ES-I3 (cell line): ENCODE measurements at regions not wholly inside any gene's neighbourhood (a gene's known extent, or its start where the extent isn't known, plus 50 kb on each side); places are given as distances from the start of the nearest gene placed in this dataset.

Source experiments
- H3K36me3 ChIP-seq: 2 replicates; pipeline ENCODE4 v1.6.1; 2013; ENCODE audit warnings: mild to moderate bottlenecking, low read length, control low read depth, moderate library complexity; ENCODE audit not compliant: insufficient read depth
- H3K4me1 ChIP-seq: 2 replicates; pipeline ENCODE4 v1.6.1; 2013; ENCODE audit warnings: mild to moderate bottlenecking, control low read depth, low read length; ENCODE audit not compliant: insufficient read depth
- H3K9ac ChIP-seq: 2 replicates; pipeline ENCODE4 v1.6.1; 2013; ENCODE audit warnings: low read depth, mild to moderate bottlenecking, low read length, moderate library complexity
- H3K9me3 ChIP-seq: 2 replicates; pipeline ENCODE4 v1.6.1; 2013; ENCODE audit warnings: mild to moderate bottlenecking, low read length, moderate library complexity; ENCODE audit not compliant: control insufficient read depth, insufficient read depth

DNA sequence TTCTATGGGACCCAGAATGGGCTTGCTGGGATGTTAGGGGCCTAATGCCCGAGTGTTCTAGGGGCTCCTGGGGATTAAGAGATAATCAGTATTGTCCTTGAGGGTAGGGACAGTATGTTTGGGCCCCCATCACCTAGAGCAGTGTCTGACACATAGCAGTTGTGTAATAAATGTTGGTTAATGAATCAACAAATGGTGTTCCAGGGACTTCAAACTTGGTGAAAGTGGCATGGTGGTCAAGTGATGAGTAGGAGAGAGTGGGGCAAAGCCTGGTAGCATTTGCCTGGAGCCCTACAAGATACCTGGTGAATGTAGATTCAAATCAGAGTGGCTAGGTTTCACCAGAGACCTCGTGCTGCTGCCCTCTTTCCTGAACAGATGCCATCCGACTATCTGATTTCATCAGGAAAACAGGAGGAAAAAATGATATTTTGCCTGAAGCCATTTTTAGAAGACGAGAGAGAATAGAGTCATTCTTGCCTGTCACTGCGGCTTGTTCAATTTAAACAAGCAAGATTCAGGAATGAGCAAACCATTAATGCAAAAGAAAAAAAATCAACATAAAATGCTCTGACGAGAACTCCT, 117.3 kb downstream of the RPL22L1 start:
- Histone ChIP-seq H3K9me3 (no peaks in the 10 kb centered on the region), H3K4me1 (0 out of 2 replicates have a peak, but pooled peaks cover 6% of the 10 kb centered on the region), H3K9ac (no peak overlapping the region), H3K36me3 (no peaks in the 10 kb centered on the region)

DNA sequence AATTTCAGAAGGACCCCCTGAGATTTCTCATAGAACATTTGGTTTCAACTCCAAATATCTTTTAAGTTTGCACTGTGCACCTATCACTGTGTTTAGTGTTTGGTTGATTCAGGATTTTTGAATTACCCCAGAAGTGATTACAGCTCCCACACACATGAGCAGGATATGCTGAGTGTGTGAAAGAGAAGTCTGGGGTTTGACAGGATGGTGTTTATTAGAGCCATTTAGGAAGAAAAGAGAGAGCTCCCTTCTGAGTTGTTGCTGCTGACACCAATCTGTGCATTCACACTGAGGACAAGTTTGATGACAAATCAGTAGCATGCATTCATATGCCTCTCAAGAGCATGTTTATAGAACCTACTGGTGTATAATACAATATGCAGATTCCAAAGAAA, 118.1 kb downstream of the RPL22L1 start:
- Histone ChIP-seq H3K9me3 (no peaks in the 10 kb centered on the region), H3K36me3 (no peaks in the 10 kb centered on the region), H3K9ac (no peak overlapping the region), H3K4me1 (0 out of 2 replicates have a peak, but pooled peaks cover 6% of the 10 kb centered on the region)

DNA sequence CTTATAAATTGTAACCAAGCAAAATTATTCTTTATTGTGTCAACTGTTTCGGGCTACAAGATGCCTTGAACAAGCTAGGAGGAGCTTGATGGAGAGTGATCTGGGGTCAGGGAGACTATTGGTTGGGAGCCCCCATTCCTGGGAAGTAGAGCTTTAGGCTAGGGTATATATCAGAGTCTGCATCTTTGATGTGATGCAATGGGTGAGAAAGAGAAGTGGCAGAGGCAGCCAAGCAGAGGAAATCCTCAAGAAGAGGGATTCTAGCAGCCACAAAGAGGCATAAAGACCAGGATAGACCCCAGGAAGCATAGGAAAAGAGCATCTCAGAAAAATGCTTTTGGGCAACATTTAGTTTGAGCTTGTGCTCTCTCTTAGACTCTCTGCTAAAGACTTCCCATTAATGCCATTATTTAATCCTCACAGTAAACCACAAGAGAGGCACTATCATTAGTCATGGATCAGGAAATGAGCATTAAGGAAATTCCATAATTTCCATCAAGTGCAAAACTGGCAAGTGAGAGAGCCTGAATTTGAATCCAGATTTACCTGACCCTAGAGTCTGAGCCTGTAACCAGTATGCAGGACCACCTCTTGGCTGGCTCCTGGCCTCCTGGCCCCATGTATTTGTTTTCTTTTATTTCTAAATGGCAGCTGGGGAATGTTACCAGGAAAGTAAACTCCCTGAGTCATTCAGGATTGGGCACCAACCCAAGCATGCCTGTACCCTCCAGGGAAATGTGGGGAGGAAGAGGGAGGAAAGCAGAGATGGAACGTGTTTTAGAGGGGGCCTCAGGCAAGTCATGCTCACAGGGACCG, 118.7 kb downstream of the RPL22L1 start:
- 0 out of 2 replicates have a peak, but pooled peaks cover 6% of the 10 kb centered on the region for H3K4me1 ChIP-seq
- no peaks in the 10 kb centered on the region for H3K9me3 ChIP-seq
- no peaks in the 10 kb centered on the region for H3K36me3 ChIP-seq
- H3K9ac ChIP-seq = no peak overlapping the region

DNA sequence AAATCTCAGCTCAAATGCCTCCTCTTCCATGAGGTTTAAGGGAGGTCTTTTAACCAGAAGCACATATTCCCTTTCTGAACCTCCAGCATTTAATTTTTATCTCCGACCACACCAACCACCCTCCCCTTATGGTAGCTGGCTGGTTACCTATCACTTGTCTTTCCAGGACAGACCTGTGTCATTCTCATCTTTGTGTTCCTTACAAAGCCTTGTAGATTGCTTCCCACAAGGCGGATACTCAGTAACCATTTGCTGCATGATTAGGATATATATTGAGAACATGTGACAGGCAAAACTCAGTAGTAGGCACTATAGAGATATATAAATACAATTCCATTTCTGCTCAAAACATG, 119.5 kb downstream of the RPL22L1 start:
- 0 out of 2 replicates have a peak, but pooled peaks cover 6% of the 10 kb centered on the region for H3K4me1 ChIP-seq
- no peak overlapping the region for H3K9ac ChIP-seq
- H3K9me3 ChIP-seq = no peaks in the 10 kb centered on the region
- no peaks in the 10 kb centered on the region for H3K36me3 ChIP-seq

DNA sequence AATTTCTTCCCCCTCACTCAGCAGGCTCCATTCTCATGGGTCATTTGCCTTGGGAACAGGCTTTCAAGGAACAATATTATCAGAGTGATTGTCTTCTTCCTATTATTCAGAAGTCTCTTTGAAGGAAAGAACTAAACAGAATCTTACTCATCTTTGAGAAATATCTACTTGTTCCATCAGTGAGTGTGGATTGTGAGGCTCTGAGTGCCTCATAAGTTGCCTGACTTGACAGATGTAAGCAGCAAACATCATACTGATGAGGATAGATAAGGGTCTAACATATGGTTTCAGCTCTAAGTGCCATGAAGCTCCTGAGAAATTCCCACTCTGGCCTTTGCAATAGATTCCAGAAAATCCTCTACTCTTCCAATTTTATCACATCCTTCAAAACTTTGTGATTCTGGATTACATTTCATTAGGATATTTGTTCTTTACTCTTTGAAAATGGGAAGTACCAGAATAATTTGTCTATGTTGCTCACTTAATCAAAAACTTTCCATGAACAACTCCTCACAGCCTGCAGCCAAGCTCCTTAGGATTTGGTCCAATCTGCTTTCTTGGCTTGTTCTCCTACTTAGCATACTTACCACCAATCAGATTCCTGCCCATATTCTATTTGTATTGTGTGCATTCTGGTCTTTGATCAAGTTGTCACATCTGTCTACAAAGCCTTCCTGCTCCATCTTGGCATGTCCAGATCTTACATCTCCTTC, 120.1 kb downstream of the RPL22L1 start:
- H3K36me3 ChIP-seq = no peaks in the 10 kb centered on the region
- H3K9me3 ChIP-seq = no peaks in the 10 kb centered on the region; the same call in 1 of the 2 replicates
- 0 out of 2 replicates have a peak, but pooled peaks cover 6% of the 10 kb centered on the region for H3K4me1 ChIP-seq

DNA sequence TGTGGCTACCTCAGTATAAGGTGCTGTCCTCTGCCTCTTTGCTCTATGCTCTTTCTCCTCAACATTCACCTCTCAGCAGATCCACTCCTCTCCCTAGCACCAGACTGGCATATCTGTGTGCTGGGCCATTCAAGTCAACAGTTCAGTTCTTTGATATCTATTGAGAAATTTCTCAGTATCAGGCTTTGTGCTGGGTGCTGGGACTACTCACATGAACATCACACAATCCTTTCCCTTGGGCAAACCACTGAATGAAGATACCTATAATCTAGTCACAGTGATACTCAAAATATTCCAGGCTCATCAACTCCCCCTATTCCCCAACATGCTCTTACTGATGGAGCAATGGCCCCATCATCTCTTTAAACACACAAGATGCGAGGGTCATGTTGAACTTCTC, 120.8 kb downstream of the RPL22L1 start:
- Histone ChIP-seq H3K36me3 (no peaks in the 10 kb centered on the region), H3K4me1 (0 out of 2 replicates have a peak, but pooled peaks cover 6% of the 10 kb centered on the region), H3K9ac (no peak overlapping the region), H3K9me3 (no peaks in the 10 kb centered on the region; the same call in 1 of the 2 replicates)

More for the DNA sequence above, 120.1 kb downstream of the RPL22L1 start:
- H3K9ac ChIP-seq = no peak overlapping the region

DNA sequence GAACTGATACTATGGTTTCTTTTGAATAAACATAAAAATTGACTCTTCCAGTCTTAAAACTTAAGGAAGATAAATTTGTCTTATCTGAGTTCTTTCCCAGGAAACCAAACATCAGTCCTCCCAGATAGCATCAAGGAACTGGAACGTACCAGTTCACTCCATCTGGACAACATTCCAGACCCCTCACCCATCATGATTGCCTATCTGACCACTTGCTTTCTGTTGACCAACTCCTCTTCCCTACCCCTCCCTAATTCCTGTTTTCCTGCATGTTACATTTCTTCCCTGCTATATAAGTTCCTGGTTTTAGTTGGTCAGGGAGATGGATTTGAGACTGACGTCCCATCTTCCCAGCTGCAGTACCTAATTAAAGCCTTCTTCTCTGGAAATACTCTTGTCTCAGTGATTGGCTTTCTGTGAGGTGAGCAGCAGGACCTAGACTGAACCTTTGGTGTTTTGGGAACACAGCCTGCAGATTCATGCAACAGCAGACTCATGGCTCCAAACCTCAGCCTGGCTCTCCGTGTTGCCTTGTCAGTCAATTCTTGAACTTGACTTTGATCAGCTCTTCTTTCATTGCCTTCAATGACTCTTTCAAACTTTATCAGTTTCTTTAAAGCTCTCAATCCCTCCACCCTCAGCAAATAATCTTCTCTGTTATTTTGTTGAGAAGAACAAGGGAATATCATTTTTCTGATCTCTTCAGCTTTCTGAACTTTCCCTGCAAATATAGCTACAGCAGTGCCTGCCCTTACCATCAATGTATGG, 123.6 kb downstream of the RPL22L1 start:
- H3K9me3 ChIP-seq = no peaks in the 10 kb centered on the region; the same call in 1 of the 2 replicates
- no peaks in the 10 kb centered on the region for H3K36me3 ChIP-seq
- no peak overlapping the region for H3K9ac ChIP-seq
- peaks cover 9% of the 10 kb centered on the region; the same call in 1 of the 2 replicates for H3K4me1 ChIP-seq

DNA sequence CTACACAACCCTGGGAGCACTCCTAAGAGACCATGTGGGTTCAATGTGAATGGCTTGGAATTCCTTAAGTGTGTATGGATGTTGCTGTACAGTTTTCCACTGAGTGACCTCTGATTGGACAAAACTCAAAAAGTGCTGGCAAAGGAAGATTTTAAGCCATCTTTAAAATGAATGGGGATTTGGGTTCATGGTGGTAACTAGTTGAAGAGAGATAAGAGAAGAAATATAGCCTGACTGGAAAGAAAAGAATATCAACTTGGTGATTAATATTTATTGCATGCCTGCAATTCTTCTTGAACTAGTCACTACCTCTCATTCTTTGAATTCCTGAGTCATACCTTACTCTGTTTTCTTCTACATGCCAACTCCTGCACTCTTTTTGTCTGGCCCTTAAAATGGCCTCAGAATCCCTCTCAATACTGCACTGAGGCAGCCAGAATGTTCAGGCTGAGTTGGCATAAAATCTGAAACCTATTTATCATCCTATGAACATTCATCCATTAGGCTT, 124.7 kb downstream of the RPL22L1 start:
- Histone ChIP-seq H3K9ac (no peak overlapping the region), H3K9me3 (no peaks in the 10 kb centered on the region; the same call in 1 of the 2 replicates), H3K4me1 (peaks cover 13% of the 10 kb centered on the region), H3K36me3 (no peaks in the 10 kb centered on the region)

DNA sequence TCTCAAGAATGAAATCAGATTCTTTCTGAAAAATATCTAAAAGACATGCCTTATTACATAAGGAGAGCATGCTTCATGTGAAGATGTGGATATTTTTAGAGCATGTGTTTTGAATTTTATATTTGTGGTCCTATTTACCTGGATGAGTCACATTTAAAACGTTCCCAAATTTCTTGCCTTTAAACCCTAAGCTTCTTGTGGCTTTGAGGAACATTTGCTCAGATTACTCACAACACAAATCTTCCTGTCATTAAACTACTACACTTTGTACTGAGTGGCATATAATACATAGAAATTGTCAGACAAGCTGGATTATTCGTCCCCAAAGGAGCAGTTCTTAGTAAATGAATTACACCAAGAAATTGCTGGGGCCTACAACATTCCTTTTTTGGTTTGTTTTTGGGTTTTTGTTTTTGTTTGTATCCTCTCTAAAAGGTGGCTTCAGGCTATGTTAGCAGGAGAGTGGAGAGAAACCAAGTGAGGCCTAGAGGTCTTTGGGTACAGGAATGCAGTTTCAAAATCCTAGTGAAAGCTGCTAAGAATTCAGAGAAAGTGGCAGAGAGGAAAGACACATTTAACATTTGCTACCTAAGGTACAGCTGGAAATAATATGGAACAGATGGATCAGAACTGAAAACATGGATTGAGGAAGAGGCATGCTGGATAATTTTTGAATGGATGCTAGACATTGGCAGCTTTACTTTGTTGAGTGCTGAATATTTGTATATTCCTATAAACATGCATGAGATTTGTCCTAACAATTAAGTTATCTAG, 128.1 kb downstream of the RPL22L1 start:
- peaks cover 13% of the 10 kb centered on the region for H3K4me1 ChIP-seq
- no peaks in the 10 kb centered on the region; the same call in none of the 2 replicates for H3K9me3 ChIP-seq
- no peaks in the 10 kb centered on the region for H3K36me3 ChIP-seq
- H3K9ac ChIP-seq = no peak overlapping the region

DNA sequence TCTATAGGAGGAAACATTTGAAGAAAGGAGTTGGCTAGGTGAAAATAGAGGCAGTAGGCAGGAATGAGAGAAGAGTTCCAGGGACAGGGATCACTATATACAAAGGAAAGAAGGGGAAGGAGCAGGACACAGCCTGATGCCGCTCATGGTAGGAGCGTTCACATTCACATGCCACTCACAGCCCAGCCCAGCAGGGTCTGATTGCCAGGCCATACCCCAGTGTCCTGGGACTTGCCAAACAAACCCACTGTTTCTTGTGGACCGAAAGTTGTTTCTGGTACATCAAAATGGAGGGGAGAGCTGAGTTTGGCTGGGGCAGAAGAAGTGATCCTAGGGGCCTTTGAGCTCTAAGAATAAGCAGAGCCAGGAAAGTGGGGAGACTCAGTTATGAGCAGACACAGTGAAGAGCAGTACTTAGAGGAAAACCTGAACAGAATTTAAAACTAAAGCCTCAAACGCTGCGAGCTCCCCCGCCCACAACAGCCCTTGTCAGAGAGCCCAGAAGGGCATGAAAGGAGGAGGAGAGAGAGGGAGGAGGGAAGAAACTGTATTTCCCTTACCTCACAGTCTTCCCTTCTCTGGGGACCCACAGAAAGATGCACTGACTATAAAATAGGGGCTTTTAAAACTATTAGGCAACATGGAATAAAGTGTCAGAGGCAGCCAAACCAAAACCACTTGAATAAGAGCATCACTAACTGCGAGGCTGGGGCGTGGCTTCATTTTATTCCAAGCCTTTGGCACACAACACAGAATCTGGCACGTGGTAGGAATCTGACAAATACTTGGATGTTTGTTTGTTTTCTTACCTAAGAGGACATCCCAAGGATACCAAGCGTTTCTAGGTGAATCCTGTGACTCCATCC, 129.0 kb downstream of the RPL22L1 start:
- Histone ChIP-seq H3K4me1 (peaks cover 13% of the 10 kb centered on the region), H3K9me3 (no peaks in the 10 kb centered on the region; the same call in none of the 2 replicates), H3K9ac (no peak overlapping the region), H3K36me3 (no peaks in the 10 kb centered on the region)

DNA sequence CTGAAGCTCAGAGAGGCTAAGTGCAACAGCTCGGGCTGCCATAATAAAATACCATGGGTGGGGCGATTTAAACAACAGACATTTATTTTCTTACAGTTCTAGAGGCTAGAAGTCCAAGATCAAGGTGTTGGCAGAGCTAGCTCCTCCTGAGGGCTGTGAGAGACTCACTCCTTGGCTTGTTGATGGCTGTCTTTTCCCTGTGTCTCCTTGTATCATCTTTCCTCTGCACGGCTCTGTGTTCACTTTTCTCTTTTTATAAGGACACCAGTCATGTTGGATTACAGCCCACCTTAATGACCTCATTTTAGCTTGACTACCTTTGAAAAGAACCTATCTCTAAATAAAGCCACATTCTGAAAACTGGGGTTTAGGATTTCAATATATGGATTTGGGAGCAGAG, 129.7 kb downstream of the RPL22L1 start:
- no peaks in the 10 kb centered on the region for H3K36me3 ChIP-seq
- no peak overlapping the region for H3K9ac ChIP-seq
- peaks cover 13% of the 10 kb centered on the region for H3K4me1 ChIP-seq
- H3K9me3 ChIP-seq = no peaks in the 10 kb centered on the region; the same call in none of the 2 replicates

DNA sequence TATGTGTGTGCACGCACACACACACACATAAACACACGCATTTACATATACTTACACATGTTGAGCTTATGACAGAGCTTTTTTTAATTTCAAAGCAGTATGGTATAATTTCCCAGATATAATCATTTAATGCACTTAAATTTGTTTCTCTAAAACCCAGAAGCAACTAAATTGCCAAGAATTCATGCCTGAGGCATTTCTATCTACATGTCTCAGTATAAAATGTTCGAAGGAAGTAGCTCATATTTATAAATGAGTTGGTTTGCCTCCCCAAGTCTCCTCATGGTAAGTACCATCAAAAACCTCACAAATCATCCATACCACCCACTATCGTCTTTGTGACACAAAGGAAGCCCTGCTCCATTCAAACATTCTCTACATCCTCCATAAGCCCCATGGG, 130.6 kb downstream of the RPL22L1 start:
- Histone ChIP-seq H3K9me3 (no peaks in the 10 kb centered on the region; the same call in 1 of the 2 replicates), H3K4me1 (peaks cover 13% of the 10 kb centered on the region), H3K36me3 (no peaks in the 10 kb centered on the region), H3K9ac (no peak overlapping the region)
